AG09319 (cell line): ENCODE measurements at regions not wholly inside any gene's neighbourhood (a gene's known extent, or its start where the extent isn't known, plus 50 kb on each side); places are given as distances from the start of the nearest gene placed in this dataset.

ENCODE experiments used
- DNase-seq: peaks from one replicate; pipeline ENCODE4 v3.0.0-alpha.2; 2010; ENCODE audit warnings: low read depth; ENCODE audit errors: extremely low read depth
- CTCF ChIP-seq: IDR thresholded peaks from 2 replicates; pipeline ENCODE4 v1.5.1; 2011; ENCODE audit warnings: low read depth, mild to moderate bottlenecking, inconsistent platforms, low read length, moderate library complexity

GRCh38 chr20:56840716-56841261, 211.7 kb downstream of the TFAP2C start:
- TF ChIP-seq CTCF: no peak
- DNase-seq: no peak

- no peak for TF ChIP-seq CTCF
- no peak for DNase-seq
Observed at GRCh38 chr20:56841346-56841908, 212.3 kb downstream of the TFAP2C start.

GRCh38 chr20:56842056-56842455, 212.9 kb downstream of the TFAP2C start:
- no peak for DNase-seq
- TF ChIP-seq CTCF: no peak

GRCh38 chr20:56843386-56843785, 214.3 kb downstream of the TFAP2C start:
- no peak for DNase-seq
- no peak for TF ChIP-seq CTCF

DNA sequence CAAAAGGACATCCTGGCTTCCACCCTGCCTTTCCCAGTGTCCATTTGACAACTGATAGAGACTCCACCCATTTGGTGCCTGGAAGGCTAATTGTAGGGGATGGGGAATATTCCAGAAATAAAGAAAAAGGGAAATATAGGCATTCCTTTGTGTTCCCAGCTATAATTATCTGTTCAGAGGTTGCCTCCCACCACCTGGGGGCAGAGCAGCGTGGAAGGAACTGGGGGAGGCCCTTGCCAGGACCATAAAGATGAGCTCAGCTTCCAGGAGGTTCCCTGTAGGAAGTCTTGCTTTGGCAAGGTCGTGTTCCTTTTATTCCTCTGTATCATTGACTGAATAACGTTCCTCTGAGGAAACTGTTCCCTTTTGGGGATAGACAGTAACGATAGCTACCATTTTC, 214.7 kb downstream of the TFAP2C start:
- DNase-seq: no peak

DNA sequence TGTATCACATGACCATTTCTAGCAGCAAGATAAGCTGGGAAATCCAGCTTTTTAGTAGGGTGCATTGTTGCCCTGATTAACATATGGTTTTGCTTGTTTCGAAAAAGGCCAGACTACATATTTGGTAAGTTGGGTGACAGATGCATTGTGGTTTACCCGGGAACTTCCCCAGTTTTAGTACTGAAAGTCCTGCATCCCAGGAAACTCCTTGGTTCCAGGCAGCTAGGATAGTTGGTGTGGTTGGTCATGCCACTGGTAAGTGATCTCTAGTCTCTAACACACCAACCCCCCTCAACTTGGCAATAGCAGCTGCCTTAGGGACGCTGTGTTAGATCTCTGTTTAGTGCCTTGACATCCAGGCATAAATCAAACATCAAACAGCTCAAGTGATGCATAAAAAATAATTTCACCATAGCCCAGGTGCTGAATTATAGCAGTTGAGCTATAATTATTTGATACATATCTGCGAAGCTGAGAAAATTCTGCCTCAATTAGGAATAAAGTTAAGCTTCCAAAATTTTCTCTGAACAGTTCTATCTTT, 216.5 kb downstream of the TFAP2C start:
- TF ChIP-seq CTCF: no peak
- no peak for DNase-seq

More for the DNA sequence above, 214.7 kb downstream of the TFAP2C start:
- TF ChIP-seq CTCF: no peak

DNA sequence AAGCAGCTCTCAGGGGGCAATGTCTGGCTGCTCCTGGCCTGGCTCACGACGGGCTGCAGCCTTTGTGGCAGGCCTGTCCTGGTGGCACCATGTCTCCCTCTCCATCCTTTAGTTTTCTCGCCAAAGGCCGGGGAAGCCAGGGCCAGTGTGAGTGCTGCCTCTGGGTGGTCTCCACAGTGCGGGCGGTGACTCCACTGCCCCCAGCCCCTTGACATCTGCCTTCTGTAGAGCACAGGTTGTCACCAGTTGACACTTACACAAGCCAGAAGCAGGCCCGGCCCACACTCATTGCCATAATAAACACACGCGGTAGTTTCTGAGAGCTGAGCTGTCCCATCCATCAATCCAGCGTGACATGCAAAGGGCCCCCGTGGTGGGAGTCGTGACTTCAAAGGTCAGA, 219.5 kb downstream of the TFAP2C start:
- no peak for TF ChIP-seq CTCF
- DNase-seq: no peak
